ENCODE measurements at regions not wholly inside any gene's neighbourhood (a gene's known extent, or its start where the extent isn't known, plus 50 kb on each side); places are given as distances from the start of the nearest gene placed in this dataset.

GRCh38 chr2:19473350-19473749, 114.9 kb upstream of the OSR1 start:
- no peak for TF ChIP-seq CTCF (IDR thresholded peaks at IDR 0.05)
- no peak for TF ChIP-seq EZH2 (IDR thresholded peaks at IDR 0.05; ENCODE audit: borderline replicate concordance, insufficient read depth, low read depth, low read length, poor library complexity, severe bottlenecking)

Data from B cell (primary cell).